Activated CD4-positive, alpha-beta T cell treated with anti-CD3 and anti-CD28 coated beads, Interleukin-2, amount 10 ng/mL, durations not matched to agents 7 days and 5 days (primary cell): ENCODE measurements at regions not wholly inside any gene's neighbourhood (a gene's known extent, or its start where the extent isn't known, plus 50 kb on each side); places are given as distances from the start of the nearest gene placed in this dataset.

Experiments
- CTCF ChIA-PET: fragments of 350-600 bp; sonication (Branson Sonifier 250); formaldehyde crosslinking; loops from one replicate; lab custom pipeline; 2021; ENCODE audit warnings: antibody characterized with exemption; lab: Charles Lee
- POLR2A ChIA-PET: fragments of 350-600 bp; sonication (Branson Sonifier 250); formaldehyde crosslinking; loops from one replicate; lab custom pipeline; 2021; ENCODE audit warnings: antibody characterized with exemption; lab: Charles Lee
- DNase-seq: peaks from one replicate; pipeline ENCODE4 v3.0.0-alpha.2; 2020
- H3K27ac Mint-ChIP-seq: one replicate; pipeline ENCODE4 v1.8.0; 2021; ENCODE audit warnings: mild to moderate bottlenecking, moderate library complexity, mixed read lengths
- H3K27me3 Mint-ChIP-seq: one replicate; pipeline ENCODE4 v1.8.0; 2021; ENCODE audit warnings: mixed read lengths
- H3K36me3 Mint-ChIP-seq: one replicate; pipeline ENCODE4 v1.8.0; 2021; ENCODE audit warnings: low read depth, mixed read lengths
- H3K4me1 Mint-ChIP-seq: one replicate; pipeline ENCODE4 v1.8.0; 2021; ENCODE audit warnings: mixed read lengths
- H3K4me3 Mint-ChIP-seq: one replicate; pipeline ENCODE4 v1.8.0; 2021; ENCODE audit warnings: mild to moderate bottlenecking, moderate library complexity, mixed read lengths
- H3K9me3 Mint-ChIP-seq: one replicate; pipeline ENCODE4 v1.8.0; 2021; ENCODE audit warnings: mixed read lengths

DNA sequence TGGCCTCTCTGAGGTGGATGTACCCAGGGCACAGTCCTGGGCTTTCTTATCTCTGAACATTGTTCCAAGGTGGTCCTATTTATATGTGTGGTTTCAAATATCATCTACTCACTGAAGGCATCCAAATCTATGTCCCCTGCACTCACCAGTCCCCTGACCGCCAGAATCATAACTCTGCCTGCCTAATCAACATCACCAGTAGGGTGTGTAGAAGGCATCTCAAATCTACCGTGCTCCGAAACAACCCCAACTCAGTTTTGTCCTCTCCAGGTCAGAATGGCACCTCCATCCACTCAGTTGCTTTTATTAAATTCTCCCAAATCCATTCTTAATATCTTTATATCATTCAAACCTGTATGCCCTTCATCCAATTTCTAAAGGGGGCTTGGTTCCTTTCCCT, 536.3 kb downstream of the GRIN2A start:
- H3K27ac Mint-ChIP-seq = no peak overlapping the region
- H3K27me3 Mint-ChIP-seq = peaks cover 1% of the 10 kb centered on the region
- no peaks in the 10 kb centered on the region for H3K4me1 Mint-ChIP-seq
- ChIA-PET POLR2A (no interaction called here), CTCF (no interaction called here)
- no peak for DNase-seq
- H3K9me3 Mint-ChIP-seq = no peaks in the 10 kb centered on the region
- H3K36me3 Mint-ChIP-seq = no peaks in the 10 kb centered on the region
- no peak overlapping the region for H3K4me3 Mint-ChIP-seq

- no peaks in the 10 kb centered on the region for H3K9me3 Mint-ChIP-seq
- no peaks in the 10 kb centered on the region for H3K4me1 Mint-ChIP-seq
- H3K27ac Mint-ChIP-seq = no peak overlapping the region
- H3K4me3 Mint-ChIP-seq = no peak overlapping the region
- no peak for DNase-seq
- no peaks in the 10 kb centered on the region for H3K36me3 Mint-ChIP-seq
- H3K27me3 Mint-ChIP-seq = no peaks in the 10 kb centered on the region
- ChIA-PET POLR2A (no interaction called here), CTCF (no interaction called here)
These were observed 534.1 kb downstream of the GRIN2A start for GRCh38 chr16:9647981-9648701.

DNA sequence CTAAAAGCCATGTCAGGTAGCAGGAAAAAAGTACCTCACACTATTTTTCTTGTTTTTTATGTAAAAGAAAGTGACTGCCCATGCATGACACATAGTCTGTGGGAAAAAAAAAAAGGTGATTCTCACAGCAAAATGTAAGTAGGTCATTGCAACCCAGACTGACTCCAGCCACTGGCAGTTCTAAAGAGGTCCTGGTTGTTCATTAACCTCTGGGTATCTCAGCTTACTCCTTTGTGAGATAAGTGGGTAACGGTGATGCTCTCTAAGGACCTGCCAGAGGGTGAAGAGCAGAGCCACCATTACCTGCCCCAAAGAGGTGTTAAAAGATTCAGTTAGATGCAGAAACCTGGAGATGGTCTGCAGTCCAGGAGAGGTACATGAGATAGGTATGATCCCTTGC, 531.9 kb downstream of the GRIN2A start:
- ChIA-PET POLR2A (no interaction called here), CTCF (no interaction called here)
- H3K4me3 Mint-ChIP-seq = no peak overlapping the region
- H3K27me3 Mint-ChIP-seq = no peaks in the 10 kb centered on the region
- no peaks in the 10 kb centered on the region for H3K4me1 Mint-ChIP-seq
- H3K9me3 Mint-ChIP-seq = no peaks in the 10 kb centered on the region
- no peaks in the 10 kb centered on the region for H3K36me3 Mint-ChIP-seq
- H3K27ac Mint-ChIP-seq = no peak overlapping the region
- DNase-seq = no peak

DNA sequence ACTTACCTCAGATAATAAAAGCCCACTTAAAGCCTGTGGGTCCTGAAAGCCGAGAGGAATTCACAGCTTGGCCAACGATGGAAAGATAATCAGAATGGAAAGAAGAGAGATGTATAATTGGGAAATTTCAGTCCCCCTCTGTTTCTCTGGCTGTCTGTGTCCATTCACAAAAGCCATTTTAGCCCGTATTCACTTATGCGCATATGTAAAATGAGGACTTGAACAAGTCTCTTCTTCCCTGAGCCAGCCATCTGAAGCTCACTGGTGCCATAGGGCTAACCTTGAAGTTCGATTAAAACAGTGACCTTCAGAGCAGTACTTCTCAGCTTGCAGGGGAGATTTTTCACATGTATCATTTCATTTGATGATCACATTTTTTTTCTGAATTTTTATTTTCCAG, 527.2 kb downstream of the GRIN2A start:
- DNase-seq = no peak
- ChIA-PET POLR2A (no interaction called here), CTCF (interaction anchor here (1.3 kb wide), 1 partner anchor 54 kb away, joined by 3 read pairs; no protein-coding TSS in a partner anchor)
- Mint-ChIP-seq H3K27me3 (no peaks in the 10 kb centered on the region), H3K36me3 (no peaks in the 10 kb centered on the region), H3K27ac (no peak overlapping the region), H3K4me3 (no peak overlapping the region), H3K4me1 (no peaks in the 10 kb centered on the region), H3K9me3 (peaks cover 7% of the 10 kb centered on the region)

DNA sequence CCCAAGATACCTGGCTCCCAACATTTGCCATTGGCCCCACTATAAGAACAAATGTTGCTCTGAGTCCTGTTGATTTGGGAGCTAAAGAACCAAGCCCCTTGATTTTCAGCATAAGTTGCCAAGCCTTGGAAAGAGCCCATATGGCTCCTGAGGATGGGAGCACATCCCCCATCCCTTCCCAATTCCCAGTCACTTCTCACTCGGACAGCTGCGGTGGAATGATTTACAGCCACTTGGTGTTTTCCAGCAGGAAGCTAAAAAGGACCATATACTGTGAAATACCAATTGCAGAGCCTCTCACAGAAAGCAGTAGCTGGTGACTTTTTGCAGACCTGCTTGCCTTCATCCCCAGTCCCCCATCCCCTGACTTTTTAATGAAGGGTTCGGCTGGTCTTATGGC, 524.6 kb downstream of the GRIN2A start:
- ChIA-PET POLR2A (no interaction called here), CTCF (no interaction called here)
- DNase-seq = no peak
- H3K36me3 Mint-ChIP-seq = no peaks in the 10 kb centered on the region
- no peaks in the 10 kb centered on the region for H3K27me3 Mint-ChIP-seq
- no peaks in the 10 kb centered on the region for H3K4me1 Mint-ChIP-seq
- H3K9me3 Mint-ChIP-seq = peaks cover 7% of the 10 kb centered on the region
- H3K27ac Mint-ChIP-seq = no peak overlapping the region
- no peak overlapping the region for H3K4me3 Mint-ChIP-seq

DNA sequence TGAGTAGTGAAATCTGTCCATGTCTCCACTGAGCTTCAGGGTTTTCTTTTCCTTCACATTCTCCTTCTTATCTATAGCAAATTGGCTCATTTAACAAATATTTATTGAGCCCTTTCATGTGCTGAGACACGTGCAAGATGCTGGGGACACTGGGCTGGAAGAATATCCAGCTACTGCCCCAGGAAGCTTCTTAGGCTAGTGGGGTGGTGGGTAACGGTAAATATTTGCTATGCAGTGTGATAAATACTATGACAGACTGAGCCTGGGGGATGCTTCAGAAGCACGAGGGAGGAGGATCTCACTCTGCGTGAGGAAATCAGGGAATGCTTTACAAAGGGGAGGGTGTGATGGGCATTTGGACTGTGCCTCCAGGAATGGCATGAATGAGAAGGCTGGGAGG, 524.1 kb downstream of the GRIN2A start:
- no peaks in the 10 kb centered on the region for H3K27me3 Mint-ChIP-seq
- no peaks in the 10 kb centered on the region for H3K4me1 Mint-ChIP-seq
- DNase-seq = no peak
- no peak overlapping the region for H3K4me3 Mint-ChIP-seq
- H3K36me3 Mint-ChIP-seq = no peaks in the 10 kb centered on the region
- ChIA-PET POLR2A (no interaction called here), CTCF (no interaction called here)
- no peak overlapping the region for H3K27ac Mint-ChIP-seq
- peaks cover 7% of the 10 kb centered on the region for H3K9me3 Mint-ChIP-seq

DNA sequence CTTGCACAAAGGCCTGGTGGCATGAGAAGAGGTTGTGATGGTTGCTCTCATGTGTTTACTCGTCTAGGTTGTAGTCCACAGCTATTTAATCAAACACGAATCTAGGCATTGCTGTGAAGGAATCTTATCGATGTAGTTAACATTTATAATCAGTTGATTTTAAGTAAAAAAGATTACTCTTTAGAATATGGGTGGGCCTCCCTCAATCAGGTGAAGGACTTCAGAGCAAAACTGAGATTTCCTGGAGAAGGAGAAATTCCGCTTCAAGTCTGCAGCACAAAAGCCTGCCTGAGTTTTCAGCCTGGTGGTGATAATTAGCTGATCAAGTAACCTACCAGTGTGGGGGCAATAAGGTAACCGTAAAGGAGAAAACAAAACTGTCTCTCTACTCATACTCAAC, 523.6 kb downstream of the GRIN2A start:
- no peak overlapping the region for H3K27ac Mint-ChIP-seq
- no peak overlapping the region for H3K4me3 Mint-ChIP-seq
- POLR2A ChIA-PET = no interaction called here
- CTCF ChIA-PET = no interaction called here
- H3K9me3 Mint-ChIP-seq = peaks cover 7% of the 10 kb centered on the region
- H3K4me1 Mint-ChIP-seq = no peaks in the 10 kb centered on the region
- H3K36me3 Mint-ChIP-seq = no peaks in the 10 kb centered on the region
- H3K27me3 Mint-ChIP-seq = no peaks in the 10 kb centered on the region
- no peak for DNase-seq

DNA sequence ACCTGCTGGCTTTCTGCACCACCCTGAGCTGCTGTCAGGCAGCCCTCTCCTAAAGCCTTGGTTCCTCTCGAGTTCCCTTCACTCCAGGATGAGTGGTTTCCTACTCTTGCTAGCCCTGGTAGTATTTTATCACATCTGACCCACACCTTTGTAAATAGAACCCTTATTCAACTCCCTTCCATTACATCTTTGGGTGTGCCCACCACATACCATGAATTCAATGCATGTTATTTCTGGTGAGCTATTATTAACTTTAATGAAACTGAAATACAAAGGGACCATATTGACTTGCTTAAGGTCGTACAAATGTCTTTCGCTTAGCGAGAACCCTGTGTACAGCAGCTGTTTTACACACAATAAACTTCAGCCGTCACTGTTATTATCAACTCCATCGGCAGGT, 521.3 kb downstream of the GRIN2A start:
- H3K9me3 Mint-ChIP-seq = peaks cover 7% of the 10 kb centered on the region
- ChIA-PET POLR2A (no interaction called here), CTCF (no interaction called here)
- H3K4me1 Mint-ChIP-seq = no peaks in the 10 kb centered on the region
- DNase-seq = no peak
- H3K27me3 Mint-ChIP-seq = no peaks in the 10 kb centered on the region
- H3K27ac Mint-ChIP-seq = no peak overlapping the region
- no peaks in the 10 kb centered on the region for H3K36me3 Mint-ChIP-seq
- no peak overlapping the region for H3K4me3 Mint-ChIP-seq

DNA sequence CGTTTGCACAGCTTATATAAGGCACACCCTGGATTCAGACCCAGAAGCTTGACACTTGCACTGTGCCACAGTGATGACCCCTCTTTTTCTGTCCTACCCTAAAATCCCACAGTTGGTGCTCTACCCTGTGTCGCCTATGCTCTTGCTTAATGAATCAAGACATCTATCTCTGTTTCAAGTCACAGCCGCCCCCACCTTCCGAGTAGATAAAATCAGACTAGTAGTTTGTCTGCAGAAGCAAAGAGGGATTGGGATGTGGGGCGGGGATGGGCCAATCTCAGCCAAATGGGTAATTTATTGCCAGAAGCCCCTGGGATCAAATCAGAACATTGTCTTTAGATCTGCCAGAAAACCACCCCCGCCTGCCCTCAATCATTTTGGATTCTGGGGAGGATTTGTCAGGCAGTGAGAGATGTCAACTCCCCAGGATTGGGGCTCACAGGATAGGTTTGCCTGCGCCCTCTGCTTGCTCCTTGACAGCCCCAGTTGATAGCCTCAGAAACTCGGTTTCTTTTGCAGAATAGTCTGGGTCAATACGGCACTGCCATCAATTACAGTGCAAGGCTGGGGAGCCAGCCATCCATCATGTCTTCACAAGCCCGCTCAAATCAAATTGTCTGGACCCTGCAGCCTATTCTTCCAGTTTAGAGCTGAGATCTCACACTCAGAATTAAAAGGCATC, 520.8 kb downstream of the GRIN2A start:
- POLR2A ChIA-PET = no interaction called here

DNA sequence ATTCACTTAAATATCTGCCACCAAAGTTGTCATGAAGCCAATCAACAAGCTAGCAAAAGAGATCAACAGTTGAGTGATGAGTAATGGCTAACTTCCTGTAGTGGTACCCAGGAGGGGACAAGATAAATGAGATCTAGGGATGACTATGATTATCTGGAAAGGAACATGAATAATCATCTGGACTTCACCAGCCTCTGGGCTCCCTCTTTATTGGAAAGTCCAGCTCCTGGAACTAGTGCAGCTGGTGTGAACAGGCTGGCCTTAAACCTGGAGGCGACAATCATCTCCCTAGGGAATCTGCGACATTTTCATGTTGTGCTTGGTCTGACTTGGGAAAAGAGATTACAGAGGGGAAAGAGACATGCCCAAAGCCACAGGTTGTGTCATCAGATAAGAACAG, 518.6 kb downstream of the GRIN2A start:
- ChIA-PET POLR2A (no interaction called here), CTCF (no interaction called here)
- no peaks in the 10 kb centered on the region for H3K27me3 Mint-ChIP-seq
- no peak overlapping the region for H3K4me3 Mint-ChIP-seq
- peaks cover 3% of the 10 kb centered on the region for H3K9me3 Mint-ChIP-seq
- H3K36me3 Mint-ChIP-seq = no peaks in the 10 kb centered on the region
- H3K27ac Mint-ChIP-seq = no peak overlapping the region
- DNase-seq = no peak
- no peaks in the 10 kb centered on the region for H3K4me1 Mint-ChIP-seq

More for the DNA sequence above, 520.8 kb downstream of the GRIN2A start:
- Mint-ChIP-seq H3K36me3 (no peaks in the 10 kb centered on the region), H3K4me1 (no peaks in the 10 kb centered on the region), H3K27me3 (no peaks in the 10 kb centered on the region), H3K27ac (no peak overlapping the region), H3K4me3 (no peak overlapping the region), H3K9me3 (peaks cover 7% of the 10 kb centered on the region)
- CTCF ChIA-PET = no interaction called here
- no peak for DNase-seq

- ChIA-PET POLR2A (no interaction called here), CTCF (no interaction called here)
- Mint-ChIP-seq H3K4me3 (no peak overlapping the region), H3K27me3 (no peaks in the 10 kb centered on the region), H3K9me3 (no peaks in the 10 kb centered on the region), H3K27ac (no peak overlapping the region), H3K4me1 (no peaks in the 10 kb centered on the region), H3K36me3 (no peaks in the 10 kb centered on the region)
- DNase-seq = no peak
These were observed 516.4 kb downstream of the GRIN2A start for GRCh38 chr16:9665851-9666271.

DNA sequence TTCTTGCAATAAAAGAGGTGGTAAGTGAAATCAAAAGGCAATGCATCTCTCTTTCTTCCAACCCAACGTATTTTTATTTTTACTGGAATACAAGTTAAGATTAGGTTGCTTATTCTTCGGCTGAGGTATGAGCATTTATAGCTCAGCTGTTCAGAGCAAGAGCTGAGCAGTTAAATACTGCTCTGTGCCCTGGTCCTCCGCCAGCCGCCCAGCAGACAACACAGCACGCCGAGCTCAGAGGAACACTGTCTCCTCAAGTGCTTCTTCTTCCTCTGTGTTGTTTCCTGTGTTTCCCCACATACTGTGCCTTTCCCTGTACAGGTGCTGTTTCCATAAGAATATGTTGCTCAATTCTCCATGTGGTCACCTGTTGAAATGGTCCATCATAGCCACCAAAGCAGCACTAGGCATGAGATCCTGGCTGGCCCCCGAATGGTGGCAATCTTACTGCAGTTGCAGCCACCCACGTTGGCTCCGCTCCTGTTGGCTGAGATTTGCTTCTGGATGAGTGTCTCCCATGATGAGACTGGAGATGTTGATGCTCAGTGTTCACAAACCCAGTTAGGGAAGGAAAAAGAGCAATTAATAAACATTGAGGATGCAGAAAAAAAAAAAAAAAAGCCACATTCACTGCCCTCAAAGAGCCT, 515.3 kb downstream of the GRIN2A start:
- no peak overlapping the region for H3K4me3 Mint-ChIP-seq
- H3K36me3 Mint-ChIP-seq = no peaks in the 10 kb centered on the region
- ChIA-PET CTCF (no interaction called here), POLR2A (no interaction called here)
- H3K9me3 Mint-ChIP-seq = no peaks in the 10 kb centered on the region
- DNase-seq = no peak
- no peaks in the 10 kb centered on the region for H3K27me3 Mint-ChIP-seq
- H3K27ac Mint-ChIP-seq = no peak overlapping the region
- no peaks in the 10 kb centered on the region for H3K4me1 Mint-ChIP-seq

GRCh38 chr16:9670033-9670432, 512.2 kb downstream of the GRIN2A start:
- ChIA-PET POLR2A (no interaction called here), CTCF (interaction anchor here (1.2 kb wide), 1 partner anchor 11 kb away, joined by 4 read pairs; no protein-coding TSS in a partner anchor)
- Mint-ChIP-seq H3K27ac (no peak overlapping the region), H3K4me1 (no peaks in the 10 kb centered on the region), H3K36me3 (no peaks in the 10 kb centered on the region), H3K9me3 (no peaks in the 10 kb centered on the region), H3K4me3 (no peak overlapping the region), H3K27me3 (no peaks in the 10 kb centered on the region)
- DNase-seq = no peak
